HUES6 (cell line): ENCODE measurements at regions not wholly inside any gene's neighbourhood (a gene's known extent, or its start where the extent isn't known, plus 50 kb on each side); places are given as distances from the start of the nearest gene placed in this dataset.

ENCODE experiments used
- H3K27ac ChIP-seq: 2 replicates; pipeline ENCODE4 v1.7.0; 2013; ENCODE audit warnings: low read depth, mild to moderate bottlenecking, low read length, inconsistent platforms
- H3K27me3 ChIP-seq: 2 replicates; pipeline ENCODE4 v1.6.1; 2013; ENCODE audit warnings: low read length; ENCODE audit not compliant: control insufficient read depth, insufficient read depth
- H3K36me3 ChIP-seq: 2 replicates; pipeline ENCODE4 v1.6.1; 2013; ENCODE audit warnings: low read length; ENCODE audit not compliant: control insufficient read depth, insufficient read depth
- H3K4me1 ChIP-seq: 2 replicates; pipeline ENCODE4 v1.6.1; 2013; ENCODE audit warnings: low read length; ENCODE audit not compliant: control insufficient read depth, insufficient read depth
- H3K4me3 ChIP-seq: 2 replicates; pipeline ENCODE4 v1.5.1; 2013; ENCODE audit warnings: low read depth, low read length
- H3K9ac ChIP-seq: one replicate; pipeline ENCODE4 v1.6.1; 2013; ENCODE audit warnings: mild to moderate bottlenecking, low read length
- H3K9me3 ChIP-seq: 2 replicates; pipeline ENCODE4 v1.6.1; 2013; ENCODE audit warnings: low read depth, low read length; ENCODE audit not compliant: control insufficient read depth, insufficient read depth

DNA sequence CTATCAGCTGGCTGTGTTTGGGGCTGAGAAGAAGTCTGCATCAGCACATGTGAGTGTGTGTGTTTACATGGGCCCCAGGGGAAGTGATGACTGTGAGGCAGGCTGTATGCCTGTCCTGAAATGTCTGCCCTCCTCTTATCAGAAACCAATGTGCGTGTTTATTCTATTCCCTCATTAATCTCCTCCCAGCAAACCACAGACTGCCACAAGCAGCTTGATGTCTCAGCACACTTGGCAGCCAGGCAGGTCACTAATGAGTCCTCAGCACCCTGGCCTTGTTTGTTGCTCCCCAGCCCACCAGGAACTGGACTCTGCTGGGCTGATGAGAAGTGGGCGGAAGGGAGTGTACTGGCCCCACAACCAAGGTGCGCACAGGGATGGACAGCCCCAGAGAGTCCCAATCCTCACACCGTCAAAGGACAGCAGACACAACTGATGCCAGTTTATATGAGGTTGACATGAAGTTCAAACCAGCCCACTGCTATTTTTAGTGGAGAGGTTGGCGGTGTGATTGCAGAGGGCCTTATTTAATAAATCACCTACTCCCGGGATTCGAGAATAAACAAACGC lies 225.8 kb downstream of the ETS1 start:
- H3K27ac ChIP-seq, result no peak overlapping the region
- H3K9me3 ChIP-seq, result no peaks in the 10 kb centered on the region
- no peak overlapping the region for H3K4me3 ChIP-seq
- H3K36me3 ChIP-seq, result no peaks in the 10 kb centered on the region
- no peaks in the 10 kb centered on the region for H3K4me1 ChIP-seq
- H3K9ac ChIP-seq, result no peak overlapping the region
- no peaks in the 10 kb centered on the region for H3K27me3 ChIP-seq

DNA sequence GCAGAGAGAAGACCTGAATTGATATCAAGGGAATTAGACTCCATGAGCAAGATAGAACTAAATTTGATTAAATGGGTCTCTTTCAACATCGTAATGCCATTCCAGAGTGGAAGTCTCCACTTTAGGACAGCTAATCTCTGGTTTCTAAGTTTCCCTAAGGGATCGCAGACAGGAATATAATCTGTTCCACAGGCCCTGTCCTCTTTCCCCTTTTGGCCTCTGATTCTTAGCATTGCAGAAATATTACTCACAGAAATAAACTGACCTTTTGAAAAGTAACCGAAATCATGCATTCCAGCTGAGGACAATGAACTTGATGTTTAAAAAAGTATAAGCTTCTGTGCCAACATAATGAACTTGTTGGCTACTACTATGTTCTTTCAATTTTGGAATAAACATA lies 227.8 kb downstream of the ETS1 start:
- no peaks in the 10 kb centered on the region for H3K27me3 ChIP-seq

DNA sequence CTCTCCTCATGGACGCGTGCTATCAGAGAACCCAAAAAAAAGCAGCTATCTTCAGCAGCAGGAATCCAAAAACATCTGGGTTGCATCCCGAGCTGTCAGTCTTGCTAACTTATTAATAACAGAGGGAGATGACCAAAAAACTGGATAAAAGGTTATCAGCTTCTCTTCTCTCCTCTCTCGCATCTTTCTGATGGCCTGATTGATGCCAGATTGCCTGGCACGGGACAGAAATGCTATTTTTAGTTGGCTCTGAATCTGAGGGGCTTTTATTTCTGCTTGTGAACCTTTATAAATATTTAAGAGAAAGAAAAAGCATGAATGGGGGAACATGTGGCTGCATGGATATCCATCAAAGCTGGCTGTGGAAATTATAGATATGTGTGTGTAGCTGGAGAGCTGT lies 230.3 kb downstream of the ETS1 start:
- no peak overlapping the region for H3K27ac ChIP-seq
- no peak overlapping the region for H3K9ac ChIP-seq
- no peaks in the 10 kb centered on the region for H3K4me1 ChIP-seq
- H3K36me3 ChIP-seq, result no peaks in the 10 kb centered on the region
- H3K9me3 ChIP-seq, result no peaks in the 10 kb centered on the region
- H3K27me3 ChIP-seq, result no peaks in the 10 kb centered on the region
- H3K4me3 ChIP-seq, result no peak overlapping the region

More for the DNA sequence above, 227.8 kb downstream of the ETS1 start:
- Histone ChIP-seq H3K9me3 (no peaks in the 10 kb centered on the region), H3K9ac (no peak overlapping the region), H3K4me3 (no peak overlapping the region), H3K4me1 (no peaks in the 10 kb centered on the region), H3K36me3 (no peaks in the 10 kb centered on the region), H3K27ac (no peak overlapping the region)

DNA sequence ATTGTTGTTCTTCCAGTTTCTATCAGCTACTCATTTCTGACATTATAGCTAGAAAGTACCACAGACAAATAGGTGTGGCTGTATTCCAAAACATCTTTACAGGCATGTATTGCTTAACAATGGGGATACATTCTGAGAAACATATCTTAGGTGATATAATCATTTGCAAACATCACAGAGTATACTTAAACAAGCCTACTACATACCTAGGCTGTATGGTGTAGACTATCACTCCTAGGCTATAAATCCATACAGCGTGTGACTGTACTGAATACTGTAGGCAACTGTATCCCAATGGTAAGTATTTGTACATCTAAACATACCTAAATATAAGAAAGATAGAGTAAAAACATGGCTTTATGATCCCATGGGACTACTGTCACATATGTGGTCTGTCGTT lies 231.8 kb downstream of the ETS1 start:
- Histone ChIP-seq H3K9ac (no peak overlapping the region), H3K4me1 (no peaks in the 10 kb centered on the region), H3K27me3 (no peaks in the 10 kb centered on the region), H3K9me3 (no peaks in the 10 kb centered on the region), H3K27ac (no peak overlapping the region), H3K36me3 (no peaks in the 10 kb centered on the region), H3K4me3 (no peak overlapping the region)

DNA sequence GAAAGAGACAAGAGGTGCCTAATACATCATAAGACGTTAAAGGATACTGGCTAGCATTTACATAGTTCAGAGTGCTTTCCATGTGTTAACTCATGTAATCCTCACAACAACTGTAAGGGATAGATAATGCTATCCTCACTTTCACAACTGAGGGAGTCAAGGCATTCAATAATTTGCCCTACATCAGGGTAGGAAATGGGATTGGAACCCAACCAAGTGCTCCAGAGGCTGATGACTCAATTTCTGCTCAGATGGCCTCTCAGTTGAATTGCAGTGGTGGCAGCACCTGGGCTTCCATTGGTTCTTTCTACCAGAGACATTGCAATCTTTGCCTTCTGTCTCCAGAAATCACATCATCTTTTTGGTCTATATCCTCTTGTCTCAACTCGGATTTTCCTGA lies 232.9 kb downstream of the ETS1 start:
- Histone ChIP-seq H3K36me3 (no peaks in the 10 kb centered on the region), H3K4me1 (no peaks in the 10 kb centered on the region), H3K4me3 (no peak overlapping the region), H3K27me3 (no peaks in the 10 kb centered on the region), H3K9ac (no peak overlapping the region), H3K9me3 (no peaks in the 10 kb centered on the region), H3K27ac (no peak overlapping the region)

DNA sequence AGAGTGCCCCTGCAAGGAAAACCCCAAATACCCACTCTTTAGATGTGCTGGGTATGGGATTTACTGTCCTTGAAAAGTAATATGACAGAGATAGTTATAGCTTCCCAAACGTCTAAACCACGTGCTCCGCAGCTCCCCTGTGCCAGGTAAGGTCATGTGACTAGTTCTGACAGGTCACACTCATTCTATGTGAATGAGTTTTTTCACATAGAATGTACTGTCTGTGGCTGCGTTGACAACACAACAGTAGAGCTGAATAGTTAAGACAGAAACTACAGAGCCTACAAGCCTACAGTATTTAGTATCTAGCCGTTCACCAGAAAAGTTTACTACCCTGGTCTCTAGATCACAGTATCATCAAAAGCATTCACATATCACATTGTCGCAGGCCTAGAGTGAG lies 236.2 kb downstream of the ETS1 start:
- H3K9ac ChIP-seq, result no peak overlapping the region
- no peaks in the 10 kb centered on the region for H3K4me1 ChIP-seq
- H3K36me3 ChIP-seq, result no peaks in the 10 kb centered on the region
- H3K9me3 ChIP-seq, result no peaks in the 10 kb centered on the region
- H3K27ac ChIP-seq, result no peak overlapping the region
- no peak overlapping the region for H3K4me3 ChIP-seq
- no peaks in the 10 kb centered on the region for H3K27me3 ChIP-seq

DNA sequence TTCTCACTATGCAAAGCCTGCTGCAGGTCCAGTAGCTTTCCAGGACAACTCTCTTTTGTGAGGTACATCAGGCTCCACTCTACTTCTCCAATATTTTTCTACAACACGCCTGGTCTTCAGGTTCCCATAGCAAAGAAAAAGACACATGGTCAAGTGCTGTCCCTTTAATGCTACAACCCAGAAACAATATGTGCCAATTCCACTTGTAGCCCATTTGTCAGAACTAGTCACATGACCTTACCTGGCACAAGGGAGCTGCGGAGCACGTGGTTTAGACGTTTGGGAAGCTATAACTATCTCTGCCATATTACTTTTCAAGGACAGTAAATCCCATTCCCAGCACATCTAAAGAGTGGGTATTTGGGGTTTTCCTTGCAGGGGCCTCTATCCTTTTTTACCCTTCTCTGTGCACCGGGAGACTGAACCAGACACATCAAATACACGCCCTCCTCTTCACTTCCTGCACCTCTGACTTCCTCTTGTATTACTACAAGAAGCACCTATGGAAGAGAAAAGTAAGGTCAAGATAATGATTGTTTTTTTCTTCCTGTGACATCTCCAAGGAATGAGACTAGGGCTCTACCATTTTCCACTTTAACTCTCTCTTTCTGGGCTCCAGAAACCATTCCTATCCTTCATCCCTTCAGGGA lies 237.6 kb downstream of the ETS1 start:
- no peaks in the 10 kb centered on the region for H3K4me1 ChIP-seq
- no peak overlapping the region for H3K4me3 ChIP-seq
- H3K27me3 ChIP-seq, result no peaks in the 10 kb centered on the region
- H3K36me3 ChIP-seq, result no peaks in the 10 kb centered on the region
- no peaks in the 10 kb centered on the region for H3K9me3 ChIP-seq
- H3K27ac ChIP-seq, result no peak overlapping the region
- no peak overlapping the region for H3K9ac ChIP-seq

DNA sequence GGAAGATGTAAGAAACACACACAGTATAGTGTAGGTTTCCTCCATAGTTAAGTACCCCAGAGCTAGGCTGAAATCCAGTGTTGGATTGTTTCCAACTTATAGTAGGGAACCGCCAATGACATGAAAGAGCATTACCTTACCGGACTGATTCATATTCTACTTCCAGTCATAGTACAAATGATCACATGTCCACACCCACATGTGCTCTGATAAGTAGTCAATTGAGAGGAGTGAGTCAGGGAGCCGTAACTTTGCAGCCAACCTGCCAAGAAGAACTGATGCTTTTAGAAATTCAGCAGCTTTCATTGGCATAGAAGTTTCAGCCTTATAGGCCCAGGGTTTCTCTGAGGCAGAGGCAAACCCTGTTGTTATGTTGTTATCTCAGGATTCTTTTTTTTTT lies 240.6 kb downstream of the ETS1 start:
- Histone ChIP-seq H3K9me3 (no peaks in the 10 kb centered on the region), H3K9ac (no peak overlapping the region), H3K27ac (no peak overlapping the region), H3K4me3 (no peak overlapping the region), H3K36me3 (no peaks in the 10 kb centered on the region), H3K4me1 (peaks cover 15% of the 10 kb centered on the region), H3K27me3 (no peaks in the 10 kb centered on the region)

DNA sequence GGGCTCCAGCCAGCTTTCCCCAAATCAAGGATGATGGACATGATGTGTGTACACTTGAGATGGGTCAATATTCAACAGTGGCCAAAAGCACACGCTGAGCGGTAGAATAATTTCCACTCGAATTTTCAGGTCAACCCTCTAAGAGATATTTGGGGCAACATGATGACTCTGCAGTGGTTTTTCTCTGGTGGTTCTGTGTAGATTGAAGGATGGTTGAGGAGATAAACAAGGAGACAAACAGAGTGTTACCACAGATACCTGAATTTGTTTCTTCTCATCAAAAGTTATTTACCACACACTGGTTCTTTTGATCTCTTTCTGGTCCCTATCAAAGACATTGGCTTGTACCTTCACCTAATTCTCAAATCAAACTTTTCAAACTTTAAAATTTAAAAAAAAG lies 242.0 kb downstream of the ETS1 start:
- Histone ChIP-seq H3K9me3 (no peaks in the 10 kb centered on the region), H3K27ac (no peak overlapping the region), H3K4me1 (peaks cover 22% of the 10 kb centered on the region), H3K36me3 (no peaks in the 10 kb centered on the region), H3K4me3 (no peak overlapping the region), H3K27me3 (no peaks in the 10 kb centered on the region), H3K9ac (no peak overlapping the region)

DNA sequence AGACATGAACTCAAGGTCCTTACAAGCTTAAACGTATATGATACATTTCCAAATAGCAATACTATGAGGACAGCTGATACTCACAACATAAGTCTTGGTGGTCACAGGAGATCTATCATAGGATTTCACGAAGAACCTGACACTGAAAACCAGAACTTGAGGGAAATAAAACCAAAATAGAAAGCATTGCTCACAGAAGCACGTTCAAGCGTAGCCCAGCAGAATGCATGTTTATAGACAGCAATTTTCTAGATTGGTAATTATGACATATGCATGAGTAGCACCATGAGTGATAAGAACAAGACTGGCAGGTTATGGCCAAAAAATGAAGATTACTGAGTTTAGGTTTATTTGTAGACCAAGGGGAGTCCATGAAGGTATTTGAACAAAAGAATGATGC lies 243.5 kb downstream of the ETS1 start:
- H3K9me3 ChIP-seq, result no peaks in the 10 kb centered on the region
- H3K4me3 ChIP-seq, result no peak overlapping the region
- peaks cover 22% of the 10 kb centered on the region for H3K4me1 ChIP-seq
- H3K36me3 ChIP-seq, result no peaks in the 10 kb centered on the region
- no peaks in the 10 kb centered on the region for H3K27me3 ChIP-seq
- no peak overlapping the region for H3K27ac ChIP-seq
- H3K9ac ChIP-seq, result no peak overlapping the region

DNA sequence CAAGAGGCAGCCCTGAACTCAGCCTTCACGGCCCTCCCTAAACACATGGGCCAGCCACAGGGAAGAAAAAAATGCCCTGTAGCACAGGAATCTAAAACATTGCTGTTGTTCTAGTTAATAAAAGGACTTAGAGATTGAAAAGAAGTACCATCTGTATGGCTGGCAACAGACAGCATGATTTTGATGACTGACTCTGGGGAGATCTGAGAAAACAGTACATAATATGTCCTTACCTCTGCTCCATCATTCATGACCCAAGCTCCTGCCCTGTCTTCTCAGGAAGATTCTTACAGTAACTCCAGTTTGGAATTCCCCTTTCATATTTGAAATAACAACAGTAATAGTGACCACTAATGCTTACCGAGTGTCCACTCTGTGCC lies 244.2 kb downstream of the ETS1 start:
- Histone ChIP-seq H3K27ac (no peak overlapping the region), H3K36me3 (no peaks in the 10 kb centered on the region), H3K4me3 (no peak overlapping the region), H3K4me1 (peaks cover 22% of the 10 kb centered on the region), H3K27me3 (no peaks in the 10 kb centered on the region), H3K9me3 (no peaks in the 10 kb centered on the region), H3K9ac (no peak overlapping the region)
